HG02610 (cell line): ENCODE measurements at regions not wholly inside any gene's neighbourhood (a gene's known extent, or its start where the extent isn't known, plus 50 kb on each side); places are given as distances from the start of the nearest gene placed in this dataset.
"Not testable (repeated sequence)": the region's sequence is repeated elsewhere in the genome, so short reads cannot be mapped to it uniquely, and the experiment has no call there.

Experiments used
- ATAC-seq: cut with Tn5 transposase; IDR thresholded peaks from one replicate; pipeline ENCODE4 v1.9.1; 2021; ENCODE audit warnings: mild to moderate bottlenecking, moderate library complexity; ENCODE audit not compliant: unreplicated experiment

- ATAC-seq, result no peak
Measured at GRCh38 chr7:156049366-156049765, 237.1 kb upstream of the SHH start.

- no peak for ATAC-seq
Measured at GRCh38 chr7:156046031-156046560, 233.8 kb upstream of the SHH start.

- ATAC-seq, result no peak
Measured at GRCh38 chr7:156043416-156044178, 231.3 kb upstream of the SHH start.

GRCh38 chr7:156041398-156041797, 229.1 kb upstream of the SHH start:
- no peak for ATAC-seq

GRCh38 chr7:156039971-156040677, 227.9 kb upstream of the SHH start:
- ATAC-seq, result no peak

GRCh38 chr7:156039194-156039593, 226.9 kb upstream of the SHH start:
- ATAC-seq, result no peak

- ATAC-seq, result no peak
Measured at GRCh38 chr7:156038345-156038744, 226.1 kb upstream of the SHH start.

- no peak for ATAC-seq
Measured at GRCh38 chr7:156036153-156036552, 223.9 kb upstream of the SHH start.

- not testable (repeated sequence) for ATAC-seq
Measured at GRCh38 chr7:156035387-156035786, 223.1 kb upstream of the SHH start.

GRCh38 chr7:156034397-156034796, 222.1 kb upstream of the SHH start:
- peak; percentile 53 for ATAC-seq

- ATAC-seq, result no peak
Measured at GRCh38 chr7:156032973-156033372, 220.7 kb upstream of the SHH start.

- ATAC-seq, result no peak
Measured at GRCh38 chr7:156031679-156032478, 219.6 kb upstream of the SHH start.

- no peak for ATAC-seq
Measured at GRCh38 chr7:156029460-156030007, 217.3 kb upstream of the SHH start.

- no peak for ATAC-seq
Measured at GRCh38 chr7:156028521-156028920, 216.3 kb upstream of the SHH start.

GRCh38 chr7:156027821-156028220, 215.6 kb upstream of the SHH start:
- ATAC-seq, result no peak

GRCh38 chr7:156026603-156027002, 214.3 kb upstream of the SHH start:
- no peak for ATAC-seq

- no peak for ATAC-seq
Measured at GRCh38 chr7:156026076-156026600, 213.9 kb upstream of the SHH start.

GRCh38 chr7:156025675-156026074, 213.4 kb upstream of the SHH start:
- no peak for ATAC-seq

- ATAC-seq, result no peak
Measured at GRCh38 chr7:156024201-156024600, 211.9 kb upstream of the SHH start.

- ATAC-seq, result no peak
Measured at GRCh38 chr7:156022483-156023459, 210.5 kb upstream of the SHH start.
